Progenitor cell of endocrine pancreas (in vitro differentiated cells): ENCODE measurements at regions not wholly inside any gene's neighbourhood (a gene's known extent, or its start where the extent isn't known, plus 50 kb on each side); places are given as distances from the start of the nearest gene placed in this dataset.

Experiments used
- DNase-seq: peaks from one replicate; pipeline ENCODE4 v3.0.0; 2021; ENCODE audit warnings: low spot score; ENCODE audit not compliant: unreplicated experiment
- H3K27ac Mint-ChIP-seq: 2 replicates; pipeline ENCODE4 v1.8.0; 2021; ENCODE audit warnings: mild to moderate bottlenecking, moderate library complexity, mixed read lengths
- H3K27me3 Mint-ChIP-seq: 2 replicates; pipeline ENCODE4 v1.8.0; 2021; ENCODE audit warnings: mixed read lengths
- H3K36me3 Mint-ChIP-seq: 2 replicates; pipeline ENCODE4 v1.8.0; 2022; ENCODE audit warnings: mixed read lengths; ENCODE audit not compliant: insufficient read depth
- H3K4me1 Mint-ChIP-seq: 2 replicates; pipeline ENCODE4 v1.8.0; 2021; ENCODE audit warnings: low read depth, mixed read lengths
- H3K4me3 Mint-ChIP-seq: 2 replicates; pipeline ENCODE4 v1.8.0; 2021; ENCODE audit warnings: low read depth, mild to moderate bottlenecking, moderate library complexity, mixed read lengths
- H3K9me3 Mint-ChIP-seq: 2 replicates; pipeline ENCODE4 v1.8.0; 2021; ENCODE audit warnings: low read depth, mixed read lengths
- TF ChIP-seq, protein P1 (sequence below): fragments of 200-600 bp; sonication (generic); IDR thresholded peaks from one replicate; pipeline ENCODE4 v1.5.0; 2021; ENCODE audit warnings: antibody characterized with exemption, mild to moderate bottlenecking; ENCODE audit not compliant: unreplicated experiment

DNA sequence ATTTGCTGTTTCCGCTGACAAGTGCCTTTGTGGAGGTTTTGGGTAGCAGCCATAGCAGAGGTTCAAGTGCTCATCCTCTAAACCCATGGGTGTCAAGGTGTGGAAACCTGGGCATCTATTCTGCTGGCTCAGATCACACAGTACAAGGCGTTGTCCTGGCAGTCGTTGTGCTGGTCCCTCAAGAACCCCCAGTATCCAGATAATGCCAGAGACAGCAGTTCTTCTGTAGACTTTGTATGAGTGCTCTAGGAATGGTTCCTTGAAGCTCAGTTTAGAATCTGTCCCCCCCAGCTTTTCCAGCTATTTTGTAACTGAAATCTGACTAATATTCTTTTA, 655.7 kb upstream of the MAP3K7 start:
- DNase-seq = no peak
- H3K4me3 Mint-ChIP-seq = no peak overlapping the region
- H3K9me3 Mint-ChIP-seq = no peaks in the 10 kb centered on the region
- no peaks in the 10 kb centered on the region for H3K36me3 Mint-ChIP-seq
- H3K4me1 Mint-ChIP-seq = no peaks in the 10 kb centered on the region
- no peak overlapping the region for H3K27ac Mint-ChIP-seq
- TF ChIP-seq, protein P1, sequence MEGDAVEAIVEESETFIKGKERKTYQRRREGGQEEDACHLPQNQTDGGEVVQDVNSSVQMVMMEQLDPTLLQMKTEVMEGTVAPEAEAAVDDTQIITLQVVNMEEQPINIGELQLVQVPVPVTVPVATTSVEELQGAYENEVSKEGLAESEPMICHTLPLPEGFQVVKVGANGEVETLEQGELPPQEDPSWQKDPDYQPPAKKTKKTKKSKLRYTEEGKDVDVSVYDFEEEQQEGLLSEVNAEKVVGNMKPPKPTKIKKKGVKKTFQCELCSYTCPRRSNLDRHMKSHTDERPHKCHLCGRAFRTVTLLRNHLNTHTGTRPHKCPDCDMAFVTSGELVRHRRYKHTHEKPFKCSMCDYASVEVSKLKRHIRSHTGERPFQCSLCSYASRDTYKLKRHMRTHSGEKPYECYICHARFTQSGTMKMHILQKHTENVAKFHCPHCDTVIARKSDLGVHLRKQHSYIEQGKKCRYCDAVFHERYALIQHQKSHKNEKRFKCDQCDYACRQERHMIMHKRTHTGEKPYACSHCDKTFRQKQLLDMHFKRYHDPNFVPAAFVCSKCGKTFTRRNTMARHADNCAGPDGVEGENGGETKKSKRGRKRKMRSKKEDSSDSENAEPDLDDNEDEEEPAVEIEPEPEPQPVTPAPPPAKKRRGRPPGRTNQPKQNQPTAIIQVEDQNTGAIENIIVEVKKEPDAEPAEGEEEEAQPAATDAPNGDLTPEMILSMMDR = no peak
- no peaks in the 10 kb centered on the region for H3K27me3 Mint-ChIP-seq

DNA sequence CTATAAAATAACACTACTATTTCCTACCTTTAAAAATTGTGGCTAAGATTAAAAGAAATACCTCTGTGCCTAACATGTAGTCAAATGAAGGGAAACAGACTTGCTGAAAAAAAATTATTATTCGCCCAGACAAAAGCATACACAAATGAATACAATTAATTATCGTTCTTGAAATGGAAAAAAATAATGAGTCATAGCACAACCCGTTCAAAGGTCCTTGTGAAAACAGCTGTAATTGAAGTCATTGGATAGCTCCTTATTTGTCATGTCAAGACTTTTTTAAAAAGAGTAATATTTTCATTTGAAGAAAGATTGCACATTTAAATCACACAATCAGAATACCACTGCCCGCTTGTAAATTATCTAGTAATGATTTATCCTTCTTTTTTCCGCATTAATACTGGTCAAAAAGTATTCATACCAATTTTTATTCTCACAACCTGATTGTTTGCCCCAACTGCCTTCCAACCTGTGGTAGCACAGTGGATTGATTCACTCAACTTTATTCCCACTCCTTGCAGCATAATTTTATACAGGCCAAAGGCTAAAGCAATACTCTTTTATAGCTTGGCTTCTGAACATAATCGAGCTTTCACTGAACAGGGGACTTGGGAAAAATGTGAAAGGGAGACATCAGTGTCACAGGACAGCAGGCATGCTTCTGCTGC, 655.2 kb upstream of the MAP3K7 start:
- Mint-ChIP-seq H3K27ac (no peak overlapping the region), H3K4me1 (no peaks in the 10 kb centered on the region), H3K27me3 (no peaks in the 10 kb centered on the region), H3K4me3 (no peak overlapping the region), H3K9me3 (no peaks in the 10 kb centered on the region), H3K36me3 (no peaks in the 10 kb centered on the region)
- DNase-seq = no peak
- TF ChIP-seq, protein P1 = no peak

DNA sequence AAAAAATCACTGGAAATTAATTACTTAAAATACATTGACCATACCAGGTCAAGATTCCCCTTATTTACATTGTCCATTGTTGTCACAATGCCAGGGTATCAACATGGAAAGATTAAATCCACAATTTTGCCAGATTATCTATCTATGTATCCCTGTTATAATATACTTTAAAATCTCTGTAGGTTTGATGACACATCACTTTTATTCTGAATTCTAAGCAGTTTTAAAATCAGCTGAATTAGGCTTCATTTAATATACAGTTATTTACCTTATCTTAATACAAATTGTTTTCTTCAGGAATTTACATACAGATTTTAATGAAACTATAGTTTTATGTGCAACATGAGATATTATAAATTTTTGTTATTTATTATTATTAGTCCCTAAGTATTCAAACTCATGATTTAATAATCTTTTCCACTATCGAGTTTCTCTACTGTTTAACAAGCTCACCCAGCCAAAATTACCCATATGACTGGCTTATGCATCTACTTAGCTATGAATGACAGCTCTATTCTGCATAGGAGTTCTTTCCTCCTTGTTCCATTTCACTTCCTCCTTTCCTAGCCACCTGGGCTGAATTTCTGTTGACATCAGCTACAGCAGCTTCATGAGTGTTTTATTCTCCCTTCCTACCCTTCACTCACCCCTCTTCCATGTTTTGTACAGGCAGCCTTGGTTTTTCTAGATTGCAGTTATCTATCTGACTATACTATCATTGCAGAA, 654.2 kb upstream of the MAP3K7 start:
- TF ChIP-seq, protein P1 = no peak
- Mint-ChIP-seq H3K9me3 (no peaks in the 10 kb centered on the region), H3K27ac (no peak overlapping the region), H3K36me3 (no peaks in the 10 kb centered on the region), H3K27me3 (no peaks in the 10 kb centered on the region), H3K4me3 (no peak overlapping the region), H3K4me1 (no peaks in the 10 kb centered on the region)
- no peak for DNase-seq

DNA sequence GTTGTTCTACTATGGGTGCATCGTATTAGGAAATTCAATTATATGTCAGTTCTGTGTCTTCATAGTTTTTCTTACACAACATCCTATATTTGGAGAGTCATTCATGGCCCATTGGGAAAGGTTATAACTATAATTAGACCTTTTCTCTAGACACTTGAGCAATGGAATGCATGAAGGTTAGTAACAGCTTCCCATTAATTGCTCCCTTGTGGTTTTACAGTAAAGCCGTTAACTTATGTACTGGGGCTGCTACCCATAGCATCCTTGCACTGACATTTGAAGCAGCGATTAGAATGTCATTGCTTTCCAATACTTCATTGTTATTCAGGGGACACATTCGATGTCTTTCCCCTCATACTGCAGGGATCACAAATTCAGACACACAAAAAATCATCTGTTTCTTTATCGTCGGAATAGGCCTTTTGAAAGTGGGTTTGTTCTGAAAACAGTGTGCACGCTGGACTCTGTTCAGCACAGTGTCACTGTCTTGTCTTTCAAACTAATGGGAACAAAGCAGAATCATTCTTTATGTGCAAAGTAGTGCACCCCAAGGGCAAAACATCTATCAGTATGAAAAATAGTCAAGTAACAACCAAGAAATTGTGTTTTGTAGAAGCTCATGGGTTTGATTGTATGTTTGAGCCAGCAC, 634.3 kb upstream of the MAP3K7 start:
- Mint-ChIP-seq H3K4me1 (no peaks in the 10 kb centered on the region), H3K4me3 (no peak overlapping the region), H3K27me3 (no peaks in the 10 kb centered on the region), H3K36me3 (no peaks in the 10 kb centered on the region), H3K9me3 (no peaks in the 10 kb centered on the region), H3K27ac (no peak overlapping the region)
- DNase-seq = no peak
- TF ChIP-seq, protein P1 = no peak

DNA sequence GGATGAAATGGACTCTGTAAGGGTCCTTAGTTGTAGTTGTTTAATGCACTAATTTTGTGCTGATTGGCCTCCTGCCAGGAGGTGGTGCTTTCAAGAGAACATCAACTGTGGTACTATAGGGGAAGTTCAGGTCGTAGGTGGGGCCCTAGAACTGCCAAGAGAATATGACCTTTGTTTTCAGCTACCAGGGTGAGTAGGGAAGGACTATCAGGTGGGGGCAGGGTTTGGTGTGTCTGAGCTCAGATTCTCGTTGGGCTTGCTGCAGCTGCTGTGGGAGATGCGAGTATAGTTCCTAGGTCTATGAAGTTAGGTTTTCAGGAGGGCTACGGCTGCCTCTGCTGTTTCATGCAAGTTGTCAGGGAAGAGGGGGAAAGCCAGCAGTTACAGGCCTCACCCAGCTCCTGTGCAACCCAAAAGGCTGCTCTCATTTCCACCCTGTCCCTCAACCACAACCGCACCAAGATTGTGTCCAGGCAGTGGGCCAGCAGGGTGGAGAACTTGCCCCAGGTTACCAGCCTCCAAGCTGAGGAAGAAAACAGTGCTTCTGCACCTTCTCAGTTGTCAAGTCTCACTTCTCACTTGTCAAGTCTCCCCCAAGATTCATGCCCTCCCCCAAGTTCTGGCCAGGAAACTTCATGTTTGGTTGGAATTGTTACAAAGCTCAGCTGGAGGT, 626.5 kb upstream of the MAP3K7 start:
- no peak for DNase-seq
- H3K27ac Mint-ChIP-seq = no peak overlapping the region
- no peaks in the 10 kb centered on the region for H3K4me1 Mint-ChIP-seq
- no peaks in the 10 kb centered on the region for H3K36me3 Mint-ChIP-seq
- peaks cover 15% of the 10 kb centered on the region for H3K9me3 Mint-ChIP-seq
- no peaks in the 10 kb centered on the region for H3K27me3 Mint-ChIP-seq
- H3K4me3 Mint-ChIP-seq = no peak overlapping the region
- TF ChIP-seq, protein P1 = no peak
